ENCODE measurements at regions not wholly inside any gene's neighbourhood (a gene's known extent, or its start where the extent isn't known, plus 50 kb on each side); places are given as distances from the start of the nearest gene placed in this dataset.

GRCh38 chr6:115016593-115016992 lies 673.8 kb upstream of the HS3ST5 start:
- DNase-seq = no peak
- Histone ChIP-seq H3K36me3 (replicated peaks; ENCODE audit: control insufficient read depth, insufficient read depth, low read length) (no peaks in the 10 kb centered on the region), H3K27me3 (ENCODE audit: control insufficient read depth, insufficient read depth, low read length) (no peaks in the 10 kb centered on the region), H3K4me3 (ENCODE audit: insufficient read depth, low read depth, low read length) (no peak overlapping the region)

GRCh38 chr6:115004982-115005381 lies 662.2 kb upstream of the HS3ST5 start:
- Histone ChIP-seq H3K27me3 (ENCODE audit: control insufficient read depth, insufficient read depth, low read length) (no peaks in the 10 kb centered on the region), H3K36me3 (replicated peaks; ENCODE audit: control insufficient read depth, insufficient read depth, low read length) (no peaks in the 10 kb centered on the region)
- DNase-seq = peak; percentile 2

GRCh38 chr6:115004204-115004603 lies 661.4 kb upstream of the HS3ST5 start:
- no peaks in the 10 kb centered on the region for H3K36me3 ChIP-seq (replicated peaks; ENCODE audit: control insufficient read depth, insufficient read depth, low read length)
- H3K4me3 ChIP-seq (ENCODE audit: insufficient read depth, low read depth, low read length) = no peak overlapping the region
- DNase-seq = no peak
- no peaks in the 10 kb centered on the region for H3K27me3 ChIP-seq (ENCODE audit: control insufficient read depth, insufficient read depth, low read length)

More at GRCh38 chr6:115004982-115005381, 662.2 kb upstream of the HS3ST5 start:
- no peak overlapping the region for H3K4me3 ChIP-seq (ENCODE audit: insufficient read depth, low read depth, low read length)

GRCh38 chr6:115001731-115002350 lies 659.0 kb upstream of the HS3ST5 start:
- no peak overlapping the region for H3K4me3 ChIP-seq (ENCODE audit: insufficient read depth, low read depth, low read length)
- no peak for DNase-seq
- no peaks in the 10 kb centered on the region for H3K27me3 ChIP-seq (ENCODE audit: control insufficient read depth, insufficient read depth, low read length)
- H3K36me3 ChIP-seq (replicated peaks; ENCODE audit: control insufficient read depth, insufficient read depth, low read length) = no peaks in the 10 kb centered on the region; the same call in 1 of the 2 replicates

- no peak overlapping the region for H3K4me3 ChIP-seq (ENCODE audit: insufficient read depth, low read depth, low read length)
- H3K36me3 ChIP-seq (replicated peaks; ENCODE audit: control insufficient read depth, insufficient read depth, low read length) = no peaks in the 10 kb centered on the region; the same call in 1 of the 2 replicates
- no peak for DNase-seq
- no peaks in the 10 kb centered on the region for H3K27me3 ChIP-seq (ENCODE audit: control insufficient read depth, insufficient read depth, low read length)
Measured at GRCh38 chr6:115000736-115001135, 657.9 kb upstream of the HS3ST5 start.

GRCh38 chr6:114998492-114998891 lies 655.7 kb upstream of the HS3ST5 start:
- Histone ChIP-seq H3K4me3 (ENCODE audit: insufficient read depth, low read depth, low read length) (no peak overlapping the region), H3K36me3 (replicated peaks; ENCODE audit: control insufficient read depth, insufficient read depth, low read length) (no peaks in the 10 kb centered on the region; the same call in 1 of the 2 replicates), H3K27me3 (ENCODE audit: control insufficient read depth, insufficient read depth, low read length) (no peaks in the 10 kb centered on the region)
- no peak for DNase-seq

GRCh38 chr6:114997813-114998292 lies 655.0 kb upstream of the HS3ST5 start:
- no peak for DNase-seq
- no peak overlapping the region for H3K4me3 ChIP-seq (ENCODE audit: insufficient read depth, low read depth, low read length)
- no peaks in the 10 kb centered on the region for H3K27me3 ChIP-seq (ENCODE audit: control insufficient read depth, insufficient read depth, low read length)
- H3K36me3 ChIP-seq (replicated peaks; ENCODE audit: control insufficient read depth, insufficient read depth, low read length) = no peaks in the 10 kb centered on the region; the same call in 1 of the 2 replicates

- Histone ChIP-seq H3K27me3 (ENCODE audit: control insufficient read depth, insufficient read depth, low read length) (no peaks in the 10 kb centered on the region), H3K36me3 (replicated peaks; ENCODE audit: control insufficient read depth, insufficient read depth, low read length) (no peaks in the 10 kb centered on the region; the same call in 1 of the 2 replicates), H3K4me3 (ENCODE audit: insufficient read depth, low read depth, low read length) (no peak overlapping the region)
- no peak for DNase-seq
Measured at GRCh38 chr6:114995526-114995925, 652.7 kb upstream of the HS3ST5 start.

GRCh38 chr6:114989279-114989964 lies 646.6 kb upstream of the HS3ST5 start:
- Histone ChIP-seq H3K27me3 (ENCODE audit: control insufficient read depth, insufficient read depth, low read length) (no peaks in the 10 kb centered on the region), H3K4me3 (ENCODE audit: insufficient read depth, low read depth, low read length) (no peak overlapping the region), H3K36me3 (replicated peaks; ENCODE audit: control insufficient read depth, insufficient read depth, low read length) (no peaks in the 10 kb centered on the region)
- DNase-seq = no peak

GRCh38 chr6:114987281-114987680 lies 644.5 kb upstream of the HS3ST5 start:
- DNase-seq = no peak
- Histone ChIP-seq H3K27me3 (ENCODE audit: control insufficient read depth, insufficient read depth, low read length) (no peaks in the 10 kb centered on the region), H3K36me3 (replicated peaks; ENCODE audit: control insufficient read depth, insufficient read depth, low read length) (no peaks in the 10 kb centered on the region), H3K4me3 (ENCODE audit: insufficient read depth, low read depth, low read length) (no peak overlapping the region)

GRCh38 chr6:114955363-114955762 lies 612.5 kb upstream of the HS3ST5 start:
- no peak overlapping the region for H3K4me3 ChIP-seq (ENCODE audit: insufficient read depth, low read depth, low read length)
- H3K36me3 ChIP-seq (replicated peaks; ENCODE audit: control insufficient read depth, insufficient read depth, low read length) = no peaks in the 10 kb centered on the region
- DNase-seq = no peak
- no peaks in the 10 kb centered on the region for H3K27me3 ChIP-seq (ENCODE audit: control insufficient read depth, insufficient read depth, low read length)

- Histone ChIP-seq H3K36me3 (replicated peaks; ENCODE audit: control insufficient read depth, insufficient read depth, low read length) (no peaks in the 10 kb centered on the region), H3K4me3 (ENCODE audit: insufficient read depth, low read depth, low read length) (no peak overlapping the region), H3K27me3 (ENCODE audit: control insufficient read depth, insufficient read depth, low read length) (no peaks in the 10 kb centered on the region)
- no peak for DNase-seq
Measured at GRCh38 chr6:114952229-114952628, 609.4 kb upstream of the HS3ST5 start.

- DNase-seq = no peak
- H3K4me3 ChIP-seq (ENCODE audit: insufficient read depth, low read depth, low read length) = no peak overlapping the region
- H3K27me3 ChIP-seq (ENCODE audit: control insufficient read depth, insufficient read depth, low read length) = no peaks in the 10 kb centered on the region
- H3K36me3 ChIP-seq (replicated peaks; ENCODE audit: control insufficient read depth, insufficient read depth, low read length) = no peaks in the 10 kb centered on the region
Measured at GRCh38 chr6:114945392-114945791, 602.6 kb upstream of the HS3ST5 start.

GRCh38 chr6:114941078-114941477 lies 598.3 kb upstream of the HS3ST5 start:
- H3K4me3 ChIP-seq (ENCODE audit: insufficient read depth, low read depth, low read length) = no peak overlapping the region
- DNase-seq = no peak
- no peaks in the 10 kb centered on the region for H3K27me3 ChIP-seq (ENCODE audit: control insufficient read depth, insufficient read depth, low read length)
- no peaks in the 10 kb centered on the region for H3K36me3 ChIP-seq (replicated peaks; ENCODE audit: control insufficient read depth, insufficient read depth, low read length)

- no peaks in the 10 kb centered on the region for H3K36me3 ChIP-seq (replicated peaks; ENCODE audit: control insufficient read depth, insufficient read depth, low read length)
- DNase-seq = no peak
- H3K4me3 ChIP-seq (ENCODE audit: insufficient read depth, low read depth, low read length) = no peak overlapping the region
- no peaks in the 10 kb centered on the region for H3K27me3 ChIP-seq (ENCODE audit: control insufficient read depth, insufficient read depth, low read length)
Measured at GRCh38 chr6:114940181-114940580, 597.4 kb upstream of the HS3ST5 start.
